GM12873 (cell line): ENCODE measurements at regions not wholly inside any gene's neighbourhood (a gene's known extent, or its start where the extent isn't known, plus 50 kb on each side); places are given as distances from the start of the nearest gene placed in this dataset.

Experiments used
- TF ChIP-seq, protein P1 (sequence below): IDR thresholded peaks from 2 replicates; pipeline ENCODE4 v1.5.1; 2012; ENCODE audit warnings: low read depth, mild to moderate bottlenecking, moderate library complexity, low read length, control low read depth; ENCODE audit not compliant: insufficient read depth; ENCODE audit errors: missing control alignments

- TF ChIP-seq, protein P1, sequence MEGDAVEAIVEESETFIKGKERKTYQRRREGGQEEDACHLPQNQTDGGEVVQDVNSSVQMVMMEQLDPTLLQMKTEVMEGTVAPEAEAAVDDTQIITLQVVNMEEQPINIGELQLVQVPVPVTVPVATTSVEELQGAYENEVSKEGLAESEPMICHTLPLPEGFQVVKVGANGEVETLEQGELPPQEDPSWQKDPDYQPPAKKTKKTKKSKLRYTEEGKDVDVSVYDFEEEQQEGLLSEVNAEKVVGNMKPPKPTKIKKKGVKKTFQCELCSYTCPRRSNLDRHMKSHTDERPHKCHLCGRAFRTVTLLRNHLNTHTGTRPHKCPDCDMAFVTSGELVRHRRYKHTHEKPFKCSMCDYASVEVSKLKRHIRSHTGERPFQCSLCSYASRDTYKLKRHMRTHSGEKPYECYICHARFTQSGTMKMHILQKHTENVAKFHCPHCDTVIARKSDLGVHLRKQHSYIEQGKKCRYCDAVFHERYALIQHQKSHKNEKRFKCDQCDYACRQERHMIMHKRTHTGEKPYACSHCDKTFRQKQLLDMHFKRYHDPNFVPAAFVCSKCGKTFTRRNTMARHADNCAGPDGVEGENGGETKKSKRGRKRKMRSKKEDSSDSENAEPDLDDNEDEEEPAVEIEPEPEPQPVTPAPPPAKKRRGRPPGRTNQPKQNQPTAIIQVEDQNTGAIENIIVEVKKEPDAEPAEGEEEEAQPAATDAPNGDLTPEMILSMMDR, result no peak
Observed at GRCh38 chr4:12928751-12929150, 555.4 kb downstream of the RAB28 start.

GRCh38 chr4:12926189-12927066 is 557.7 kb downstream of the RAB28 start:
- TF ChIP-seq, protein P1, result no peak

DNA sequence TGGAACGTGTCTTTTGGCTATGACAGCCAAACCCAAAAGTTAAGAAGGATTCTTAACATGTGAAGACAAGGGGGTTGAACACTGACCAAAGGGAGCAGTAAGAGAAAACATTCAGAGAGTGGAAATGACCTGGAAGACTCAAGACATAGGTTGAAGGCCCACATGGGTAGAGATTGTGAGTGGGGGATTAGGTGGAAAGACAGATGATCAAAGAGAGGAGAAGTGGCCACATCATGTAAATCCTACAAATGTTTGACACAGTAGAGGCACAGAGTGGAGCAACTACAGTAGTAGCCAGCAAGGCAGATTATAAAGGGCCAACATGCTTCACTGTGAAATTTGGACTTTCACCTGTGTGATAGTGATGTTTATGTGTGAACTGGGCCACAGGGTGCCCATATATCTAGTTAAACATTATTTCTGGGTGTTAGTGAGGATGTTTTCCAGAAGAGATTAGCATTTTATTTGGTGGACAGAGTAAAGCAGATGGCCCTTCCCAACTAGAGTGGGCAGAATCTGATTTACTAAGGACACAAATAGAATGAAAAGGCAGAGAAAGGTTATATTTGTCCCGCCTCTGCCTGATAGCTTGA is 559.3 kb downstream of the RAB28 start:
- TF ChIP-seq, protein P1, result no peak

GRCh38 chr4:12924253-12924652 is 559.9 kb downstream of the RAB28 start:
- TF ChIP-seq, protein P1, result no peak

DNA sequence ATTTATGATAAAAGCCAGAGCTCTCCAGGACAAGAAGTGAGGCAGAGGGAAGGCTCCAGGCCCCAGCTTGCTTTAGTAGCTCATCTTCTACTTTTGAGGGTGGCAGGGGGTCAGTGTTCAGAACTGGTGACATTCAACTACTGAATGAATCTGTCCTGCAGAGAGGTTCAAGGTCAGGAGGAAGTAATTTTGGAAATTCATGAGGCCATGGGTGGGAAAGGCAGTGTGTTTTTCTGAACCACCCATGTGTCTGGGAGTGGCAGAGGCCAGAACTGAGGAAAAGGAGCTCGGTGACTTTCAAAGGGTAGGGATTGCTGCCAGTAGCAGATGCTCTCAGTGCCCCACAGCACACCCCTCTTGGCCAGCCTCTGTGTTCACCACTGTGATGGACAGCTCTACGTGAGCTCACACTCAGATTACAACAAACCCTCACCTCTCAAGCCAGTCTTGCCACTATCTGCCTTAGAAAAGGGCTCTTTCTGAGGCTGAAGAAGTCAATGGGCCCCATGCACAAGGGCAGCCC is 571.2 kb downstream of the RAB28 start:
- TF ChIP-seq, protein P1, result no peak

DNA sequence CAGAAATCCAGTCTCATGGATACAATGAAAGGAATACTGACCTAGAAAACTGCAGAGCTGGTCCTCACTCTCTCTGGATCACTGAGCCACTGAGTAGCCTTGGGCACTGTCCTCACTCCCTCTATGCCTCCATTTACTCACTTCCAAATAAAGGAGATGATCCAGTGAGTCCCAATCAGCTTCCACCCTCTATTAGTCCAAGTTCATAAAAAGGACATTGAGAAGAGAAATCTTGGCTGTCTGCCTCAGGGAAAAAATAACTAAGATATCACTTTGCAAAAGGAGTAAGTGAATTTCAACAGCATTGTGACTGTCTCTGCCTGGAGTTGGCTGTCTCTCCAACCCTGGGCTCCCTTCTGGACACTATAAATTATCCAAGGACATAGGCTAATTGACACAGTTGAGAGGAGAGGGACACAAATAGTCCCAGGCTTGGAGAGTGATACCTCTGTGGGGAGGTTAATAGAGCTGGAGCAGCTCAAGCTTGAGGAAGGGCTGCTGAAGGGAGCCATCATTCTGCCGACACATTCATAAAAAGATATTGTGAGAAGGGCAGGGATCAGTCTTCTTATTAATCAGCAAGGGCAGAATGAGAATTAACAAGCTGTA is 572.3 kb downstream of the RAB28 start:
- TF ChIP-seq, protein P1, result no peak

DNA sequence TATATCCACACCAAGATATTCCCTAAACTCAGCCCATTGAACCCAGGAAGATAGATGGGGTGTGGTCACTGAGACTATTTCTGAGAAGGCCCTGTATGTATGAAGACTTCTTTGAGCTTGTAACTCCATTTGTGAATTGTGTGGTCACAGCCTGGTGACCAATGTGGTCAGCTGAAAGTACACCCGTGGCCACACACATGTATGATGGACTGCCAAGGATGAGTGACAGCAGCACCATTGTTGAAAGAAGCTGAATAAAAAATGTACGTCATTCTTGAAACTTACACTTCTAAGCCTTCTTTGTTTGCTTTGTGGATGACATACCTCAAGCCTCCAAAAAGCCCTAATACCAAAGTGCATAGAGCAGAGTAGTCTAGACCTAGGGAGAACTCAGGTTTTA is 581.4 kb downstream of the RAB28 start:
- TF ChIP-seq, protein P1, result no peak
